MM.1S (cell line): ENCODE measurements at regions not wholly inside any gene's neighbourhood (a gene's known extent, or its start where the extent isn't known, plus 50 kb on each side); places are given as distances from the start of the nearest gene placed in this dataset.
"Not testable (repeated sequence)": the region's sequence is repeated elsewhere in the genome, so short reads cannot be mapped to it uniquely, and the experiment has no call there.

ENCODE experiments used
- EZH2 ChIP-seq: fragments of 300-600 bp; sonication (generic); optimal IDR thresholded peaks from 2 replicates; pipeline ENCODE3; 2017; ENCODE audit warnings: low read depth, mild to moderate bottlenecking, antibody characterized with exemption, low read length, mixed read lengths
- TF ChIP-seq, protein P1 (sequence below): fragments of 300-600 bp; sonication (generic); IDR thresholded peaks from 2 replicates; pipeline ENCODE4 v1.5.1; 2016; ENCODE audit warnings: antibody characterized with exemption, low read length, mixed read lengths

DNA sequence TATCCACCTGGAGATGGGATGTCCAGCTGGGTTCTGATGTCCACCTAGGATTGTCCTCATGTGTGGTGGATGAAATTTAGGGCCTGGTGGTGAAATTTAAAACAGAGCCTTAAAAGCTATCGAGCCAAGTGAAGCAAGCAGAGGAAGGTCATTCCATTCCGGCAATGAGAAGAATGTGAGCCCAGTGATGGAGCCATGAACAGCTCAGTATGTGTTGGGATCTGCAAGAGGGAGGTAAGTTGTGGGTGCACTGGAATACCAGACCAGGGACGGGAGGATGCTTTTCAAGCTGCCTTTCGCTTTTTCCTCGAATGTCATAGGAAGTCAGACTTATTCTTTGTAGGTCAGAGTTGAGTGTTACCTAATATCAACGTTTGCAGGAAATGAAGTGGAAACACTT is 80.6 kb upstream of the THOC3 start:
- TF ChIP-seq, protein P1, sequence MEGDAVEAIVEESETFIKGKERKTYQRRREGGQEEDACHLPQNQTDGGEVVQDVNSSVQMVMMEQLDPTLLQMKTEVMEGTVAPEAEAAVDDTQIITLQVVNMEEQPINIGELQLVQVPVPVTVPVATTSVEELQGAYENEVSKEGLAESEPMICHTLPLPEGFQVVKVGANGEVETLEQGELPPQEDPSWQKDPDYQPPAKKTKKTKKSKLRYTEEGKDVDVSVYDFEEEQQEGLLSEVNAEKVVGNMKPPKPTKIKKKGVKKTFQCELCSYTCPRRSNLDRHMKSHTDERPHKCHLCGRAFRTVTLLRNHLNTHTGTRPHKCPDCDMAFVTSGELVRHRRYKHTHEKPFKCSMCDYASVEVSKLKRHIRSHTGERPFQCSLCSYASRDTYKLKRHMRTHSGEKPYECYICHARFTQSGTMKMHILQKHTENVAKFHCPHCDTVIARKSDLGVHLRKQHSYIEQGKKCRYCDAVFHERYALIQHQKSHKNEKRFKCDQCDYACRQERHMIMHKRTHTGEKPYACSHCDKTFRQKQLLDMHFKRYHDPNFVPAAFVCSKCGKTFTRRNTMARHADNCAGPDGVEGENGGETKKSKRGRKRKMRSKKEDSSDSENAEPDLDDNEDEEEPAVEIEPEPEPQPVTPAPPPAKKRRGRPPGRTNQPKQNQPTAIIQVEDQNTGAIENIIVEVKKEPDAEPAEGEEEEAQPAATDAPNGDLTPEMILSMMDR, result not testable (repeated sequence)
- not testable (repeated sequence) for TF ChIP-seq EZH2
